K562 (cell line): ENCODE measurements at regions not wholly inside any gene's neighbourhood (a gene's known extent, or its start where the extent isn't known, plus 50 kb on each side); places are given as distances from the start of the nearest gene placed in this dataset.

Experiments used
- ATAC-seq: fragments of 200-7000 bp; cut with Tn5 transposase; 3 replicates; pipeline ENCODE4 v1.9.1; 2020; ENCODE audit warnings: moderate library complexity
- BruUV-seq: library from RNA; stranded (reverse); fragments of 400-500 nt; replicated peaks from 2 replicates; lab custom pipeline; 2021; lab: Mats Ljungman, UMichigan
- CTCF ChIA-PET: fragments of 300-600 bp; formaldehyde crosslinking; extraction: SDS; loops from one replicate; lab custom pipeline; 2021; ENCODE audit warnings: low intra/inter-chr PET ratio; lab: Yijun Ruan, JAX
- POLR2A ChIA-PET: fragments of 300-600, 350-650 bp; sonication (Branson Sonifier 250); formaldehyde crosslinking; extraction: SDS; loops from one replicate; lab custom pipeline; 2021; ENCODE audit warnings: antibody characterized with exemption, inconsistent platforms; lab: Yijun Ruan, JAX
- DNase-seq, 4 experiments: peaks; one replicate each; pipeline versions ENCODE4 v3.0.0 to v3.0.0-alpha.2; 2011 to 2018; ENCODE audit warnings: low spot score in 3 of 4, mixed read lengths in 3 of 4; ENCODE audit errors: extremely low read depth in 1 of 4
- FAIRE-seq: peaks from 2 replicates; lab custom pipeline; 2011; peaks lifted over from hg19 to GRCh38; lab: Jason Lieb, UNC
- H2AFZ ChIP-seq: 2 replicates; pipeline ENCODE4 v1.6.0; 2011; ENCODE audit warnings: low read depth, low read length, control low read depth, inconsistent platforms
- H3K27ac ChIP-seq: fragments of 200-600 bp; 3 replicates; pipeline ENCODE4 v1.8.0; 2011; ENCODE audit warnings: low read depth, mild to moderate bottlenecking, control low read depth, inconsistent platforms, low read length, moderate library complexity, mixed read lengths; ENCODE audit errors: extremely low read depth
- H3K27me3 ChIP-seq, 2 experiments: fragments of 300-600 bp in 1 of 2; 2 replicates in 1 of 2; 3 replicates in 1 of 2; pipeline versions ENCODE4 v1.6.0 to v1.8.0; 2011; ENCODE audit warnings: inconsistent platforms in 2 of 2, low read length in 2 of 2, mild to moderate bottlenecking in 1 of 2, mixed read lengths in 1 of 2, moderate library complexity in 1 of 2; ENCODE audit not compliant: control insufficient read depth in 2 of 2, insufficient read depth in 2 of 2
- H3K36me3 ChIP-seq: fragments of 300-600 bp; 3 replicates; pipeline ENCODE4 v1.8.0; 2011; ENCODE audit warnings: mild to moderate bottlenecking, low read length, inconsistent platforms; ENCODE audit not compliant: control insufficient read depth, insufficient read depth
- H3K4me1 ChIP-seq, 2 experiments: fragments of 200-600 bp in 1 of 2; replicated peaks in 1 of 2; 2 replicates in 1 of 2; 3 replicates in 1 of 2; pipeline versions ENCODE4 v1.5.1 to v1.8.0; 2011; ENCODE audit warnings: inconsistent platforms in 2 of 2, low read length in 2 of 2, mild to moderate bottlenecking in 1 of 2, mixed read lengths in 1 of 2, moderate library complexity in 1 of 2; ENCODE audit not compliant: control insufficient read depth in 2 of 2, insufficient read depth in 2 of 2
- H3K4me2 ChIP-seq: 2 replicates; pipeline ENCODE4 v1.6.1; 2011; ENCODE audit warnings: low read length, control low read depth, inconsistent platforms, mixed read lengths; ENCODE audit not compliant: insufficient read depth
- H3K4me3 ChIP-seq: fragments of 200-600 bp; sonication (generic), shearing (Covaris generic); 2 replicates; pipeline ENCODE4 v1.5.1; 2016; ENCODE audit warnings: control low read depth, inconsistent platforms
- H3K79me2 ChIP-seq: fragments of 200-600 bp; 3 replicates; pipeline ENCODE4 v1.8.0; 2011; ENCODE audit warnings: low read length, inconsistent platforms; ENCODE audit not compliant: control insufficient read depth, insufficient read depth
- H3K9ac ChIP-seq, 2 experiments: 2 replicates each; pipeline versions ENCODE4 v1.6.0 to v1.6.1; 2011; ENCODE audit warnings: low read depth in 2 of 2, low read length in 2 of 2, control low read depth in 1 of 2, inconsistent platforms in 1 of 2, mild to moderate bottlenecking in 1 of 2, mixed read lengths in 1 of 2; ENCODE audit not compliant: insufficient read depth in 1 of 2
- H3K9me1 ChIP-seq: one replicate; pipeline ENCODE4 v1.6.0; 2011; ENCODE audit warnings: inconsistent platforms, mild to moderate bottlenecking, low read length, moderate library complexity; ENCODE audit not compliant: control insufficient read depth, insufficient read depth
- H3K9me3 ChIP-seq: replicated peaks from 2 replicates; pipeline ENCODE4 v1.5.1; 2011; ENCODE audit warnings: low read depth, low read length, inconsistent platforms; ENCODE audit not compliant: control insufficient read depth, insufficient read depth
- H4K20me1 ChIP-seq: replicated peaks from 2 replicates; pipeline ENCODE4 v1.6.1; 2011; ENCODE audit warnings: low read length, inconsistent platforms, mixed read lengths; ENCODE audit not compliant: control insufficient read depth, insufficient read depth
- CBX1 ChIP-seq: sonication (generic); IDR thresholded peaks from 2 replicates; pipeline ENCODE4 v1.6.1; 2016; ENCODE audit warnings: antibody characterized with exemption, low read depth, mild to moderate bottlenecking
- ELF1 ChIP-seq: fragments of 200-800 bp; sonication (Bioruptor generic); IDR thresholded peaks from 2 replicates; pipeline ENCODE4 v1.6.1; 2016; ENCODE audit warnings: missing genetic modification characterization, missing compliant biosample characterization
- ERF ChIP-seq: fragments of 450-650 bp; formaldehyde crosslinking; IDR thresholded peaks from 2 replicates; pipeline ENCODE4 v1.4.0; 2020; ENCODE audit warnings: mild to moderate bottlenecking, mixed read lengths
- JUN ChIP-seq, 2 experiments: sonication (generic) in 1 of 2; formaldehyde crosslinking in 1 of 2; IDR thresholded peaks; 2 replicates each; pipeline versions ENCODE4 v1.6.1 to v1.8.0; 2012 to 2022; ENCODE audit warnings: borderline replicate concordance in 2 of 2, mild to moderate bottlenecking in 2 of 2, improper control_type of control experiment in 1 of 2, low read depth in 1 of 2, low read length in 1 of 2, missing genetic modification reagents in 1 of 2
- MTA1 ChIP-seq: fragments of 450-650 bp; IDR thresholded peaks from 2 replicates; pipeline ENCODE4 v1.6.1; 2017; ENCODE audit warnings: borderline replicate concordance
- MTF1 ChIP-seq: fragments of 250-450 bp; sonication (Bioruptor Pico); IDR thresholded peaks from 2 replicates; pipeline ENCODE4 v1.9.0; 2021; ENCODE audit warnings: moderate library complexity, mild to moderate bottlenecking, inconsistent platforms, borderline replicate concordance
- RBM14 ChIP-seq: fragments of 200-400 bp; formaldehyde crosslinking; IDR thresholded peaks from 2 replicates; pipeline ENCODE4 v1.6.1; 2018; ENCODE audit warnings: low read depth, mild to moderate bottlenecking, low read length, moderate library complexity, borderline replicate concordance; ENCODE audit not compliant: insufficient read depth
- RBM39 ChIP-seq: fragments of 200-400 bp; formaldehyde crosslinking; optimal IDR thresholded peaks from 2 replicates; pipeline ENCODE3; 2018; ENCODE audit warnings: low read depth, low read length
- TBL1XR1 ChIP-seq, 2 experiments: IDR thresholded peaks; 2 replicates each; pipeline ENCODE4 v1.6.1; 2012; ENCODE audit warnings: improper control_type of control experiment in 2 of 2, low read length in 2 of 2, mild to moderate bottlenecking in 1 of 2
- YBX1 ChIP-seq: fragments of 450-650 bp; IDR thresholded peaks from 2 replicates; pipeline ENCODE4 v1.7.1; 2016; ENCODE audit warnings: mild to moderate bottlenecking
- ZKSCAN8 ChIP-seq: fragments of 200-800 bp; sonication (Bioruptor generic); IDR thresholded peaks from 2 replicates; pipeline ENCODE4 v1.6.1; 2016; ENCODE audit warnings: missing genetic modification characterization, missing compliant biosample characterization
- ZNF124 ChIP-seq: sonication (generic); formaldehyde crosslinking; IDR thresholded peaks from 2 replicates; pipeline ENCODE4 v1.8.1; 2022; ENCODE audit warnings: missing genetic modification reagents
- WGBS: fragments of 100-300 bp; shearing (Covaris generic); methylation state at CpG from one replicate; pipeline ENCODE4 v1.1.6; 2016; ENCODE audit warnings: low coverage, mixed read lengths; ENCODE audit not compliant: insufficient coverage; ENCODE audit errors: missing lambda C conversion rate; 5-methylcytosine and 5-hydroxymethylcytosine counted together
- in situ Hi-C: fragments of 300-500 bp; cut with MboI; formaldehyde crosslinking; loops from 4 replicates; pipeline ENCODE4 v1.15.0; 2018; ENCODE audit warnings: inconsistent platforms, mixed read lengths
- intact Hi-C: fragments of 100-400 bp; cut with micrococcal nuclease; formaldehyde crosslinking; loops from 2 replicates; pipeline ENCODE4 v1.14.2; 2022
- TF ChIP-seq, protein P1 (sequence below): fragments of 450-650 bp; IDR thresholded peaks from 2 replicates; pipeline ENCODE4 v1.6.1; 2017; ENCODE audit warnings: antibody characterized with exemption
- TF ChIP-seq, protein P2 (sequence below), 3 experiments: fragments of 200-800 bp in 1 of 3; sonication (Bioruptor generic) in 1 of 3; sonication (generic) in 1 of 3; formaldehyde crosslinking in 1 of 3; IDR thresholded peaks; 2 replicates each; pipeline versions ENCODE4 v1.6.1 to v1.8.0; 2016 to 2022; ENCODE audit warnings: mild to moderate bottlenecking in 2 of 3, missing compliant biosample characterization in 2 of 3, missing genetic modification characterization in 2 of 3, missing genetic modification reagents in 1 of 3

DNA sequence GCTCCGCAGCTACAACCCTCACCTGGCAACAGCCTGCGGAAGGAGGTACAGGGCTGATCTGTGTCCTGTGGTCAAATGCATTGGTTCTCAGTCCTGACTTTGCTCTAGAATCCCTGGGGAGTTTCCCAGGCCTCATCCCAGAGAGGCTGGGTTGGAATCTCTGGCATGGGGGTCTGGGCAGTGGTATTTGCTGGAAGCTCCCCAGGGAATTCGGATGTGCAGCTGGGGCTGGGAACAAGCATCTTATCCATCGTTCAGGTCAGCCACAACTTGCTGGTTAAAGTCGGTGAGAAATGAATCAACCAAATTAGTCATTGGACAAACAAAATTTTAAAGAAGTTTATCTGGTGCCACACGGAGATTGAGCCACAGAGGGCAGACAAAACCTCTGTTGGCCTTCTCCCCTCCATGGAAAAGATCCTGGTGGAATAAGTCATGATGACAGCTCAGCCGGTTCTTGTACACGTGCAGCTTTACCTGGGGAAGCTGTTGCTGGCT lies 231.2 kb downstream of the FOXL1 start:
- no peaks in the 10 kb centered on the region for H3K4me1 ChIP-seq
- no peak overlapping the region for H3K27ac ChIP-seq
- H3K4me2 ChIP-seq, result no peak overlapping the region
- H2AFZ ChIP-seq, result no peak overlapping the region
- BruUV-seq, result no TSS peak
- H3K4me3 ChIP-seq, result no peak overlapping the region
- TF ChIP-seq RBM39, result no peak
- TF ChIP-seq YBX1, result no peak
- no peak for TF ChIP-seq JUN (IDR thresholded peaks at IDR 0.05; ENCODE audit: borderline replicate concordance, low read depth, low read length)
- no peak for TF ChIP-seq JUN (CRISPR knock-in tag; IDR thresholded peaks at IDR 0.05; ENCODE audit: borderline replicate concordance)
- no peak for TF ChIP-seq ERF
- TF ChIP-seq TBL1XR1 (IDR thresholded peaks at IDR 0.05; ENCODE audit: low read length in 2 of 2), result no peak
- H3K36me3 ChIP-seq, result no peaks in the 10 kb centered on the region
- intact Hi-C loops (no loop called here), in situ Hi-C loops (no loop called here)
- H3K9me3 ChIP-seq, result no peaks in the 10 kb centered on the region
- ChIA-PET POLR2A (no interaction called here), CTCF (no interaction called here)
- 0% methylated on average over 8 of the region's 8 CpGs for WGBS
- H3K9ac ChIP-seq, result no peak overlapping the region
- H3K79me2 ChIP-seq, result no peaks in the 10 kb centered on the region
- FAIRE-seq (no peak), ATAC-seq (no peak), DNase-seq (no peak)
- peaks cover 23 to 46% of the 10 kb centered on the region in 2 experiments; a peak in 4 of 5 replicates for H3K27me3 ChIP-seq
- H3K9me1 ChIP-seq, result no peaks in the 10 kb centered on the region
- no peaks in the 10 kb centered on the region for H4K20me1 ChIP-seq

DNA sequence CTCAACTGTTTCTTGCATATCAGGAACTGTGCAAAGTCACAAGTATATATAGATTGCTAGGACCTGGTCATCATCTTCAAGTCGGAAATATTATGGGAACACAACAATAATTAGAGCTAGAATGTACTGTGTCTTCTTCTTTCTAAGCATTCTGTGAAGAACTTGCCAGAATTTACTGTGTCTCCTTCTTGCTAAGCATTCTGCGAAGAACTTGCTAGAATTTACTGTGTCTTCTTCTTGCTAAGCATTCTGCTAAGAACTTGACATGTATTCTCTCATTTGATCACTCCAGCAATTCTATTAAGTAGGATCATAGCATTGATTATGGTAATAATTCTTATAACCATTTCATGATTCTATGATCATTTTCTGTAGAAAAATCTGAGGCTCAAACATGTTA lies 231.7 kb downstream of the FOXL1 start:
- Histone ChIP-seq H2AFZ (no peak overlapping the region), H3K4me1 (no peaks in the 10 kb centered on the region), H3K27me3 (peaks cover 23 to 45% of the 10 kb centered on the region in 2 experiments; a peak in 4 of 5 replicates), H3K36me3 (no peaks in the 10 kb centered on the region), H3K27ac (no peak overlapping the region), H3K4me3 (no peak overlapping the region), H4K20me1 (no peaks in the 10 kb centered on the region), H3K4me2 (no peak overlapping the region), H3K79me2 (no peaks in the 10 kb centered on the region), H3K9me1 (no peaks in the 10 kb centered on the region), H3K9ac (no peak overlapping the region), H3K9me3 (no peaks in the 10 kb centered on the region)
- FAIRE-seq (no peak), ATAC-seq (no peak), DNase-seq (no peak)
- ChIA-PET POLR2A (no interaction called here), CTCF (no interaction called here)
- no TSS peak for BruUV-seq
- intact Hi-C loops (no loop called here), in situ Hi-C loops (no loop called here)
- WGBS, result 0% methylated on average over 2 of the region's 2 CpGs
- TF ChIP-seq ZKSCAN8, result no peak
- TF ChIP-seq, protein P1, sequence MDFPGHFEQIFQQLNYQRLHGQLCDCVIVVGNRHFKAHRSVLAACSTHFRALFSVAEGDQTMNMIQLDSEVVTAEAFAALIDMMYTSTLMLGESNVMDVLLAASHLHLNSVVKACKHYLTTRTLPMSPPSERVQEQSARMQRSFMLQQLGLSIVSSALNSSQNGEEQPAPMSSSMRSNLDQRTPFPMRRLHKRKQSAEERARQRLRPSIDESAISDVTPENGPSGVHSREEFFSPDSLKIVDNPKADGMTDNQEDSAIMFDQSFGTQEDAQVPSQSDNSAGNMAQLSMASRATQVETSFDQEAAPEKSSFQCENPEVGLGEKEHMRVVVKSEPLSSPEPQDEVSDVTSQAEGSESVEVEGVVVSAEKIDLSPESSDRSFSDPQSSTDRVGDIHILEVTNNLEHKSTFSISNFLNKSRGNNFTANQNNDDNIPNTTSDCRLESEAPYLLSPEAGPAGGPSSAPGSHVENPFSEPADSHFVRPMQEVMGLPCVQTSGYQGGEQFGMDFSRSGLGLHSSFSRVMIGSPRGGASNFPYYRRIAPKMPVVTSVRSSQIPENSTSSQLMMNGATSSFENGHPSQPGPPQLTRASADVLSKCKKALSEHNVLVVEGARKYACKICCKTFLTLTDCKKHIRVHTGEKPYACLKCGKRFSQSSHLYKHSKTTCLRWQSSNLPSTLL, result no peak
- TF ChIP-seq MTF1 (CRISPR knock-in tag), result no peak
- TF ChIP-seq ELF1 (tag), result no peak
- TF ChIP-seq ZNF124 (CRISPR knock-in tag), result no peak
- TF ChIP-seq RBM14, result no peak
- TF ChIP-seq, protein P2, sequence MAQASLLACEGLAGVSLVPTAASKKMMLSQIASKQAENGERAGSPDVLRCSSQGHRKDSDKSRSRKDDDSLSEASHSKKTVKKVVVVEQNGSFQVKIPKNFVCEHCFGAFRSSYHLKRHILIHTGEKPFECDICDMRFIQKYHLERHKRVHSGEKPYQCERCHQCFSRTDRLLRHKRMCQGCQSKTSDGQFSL (CRISPR knock-in tag; IDR thresholded peaks at IDR 0.05), result no peak
- TF ChIP-seq, protein P2 (tag; IDR thresholded peaks at IDR 0.05), result no peak
- TF ChIP-seq MTA1, result no peak
- no peak for TF ChIP-seq CBX1
